CD4-positive, alpha-beta T cell treated with Interleukin-2 at 100 ng/mL for 4 hours (primary cell): ENCODE measurements at regions not wholly inside any gene's neighbourhood (a gene's known extent, or its start where the extent isn't known, plus 50 kb on each side); places are given as distances from the start of the nearest gene placed in this dataset.

Experiments
- DNase-seq: peaks from one replicate; pipeline ENCODE4 v3.0.0-alpha.2; 2020; ENCODE audit warnings: low spot score

DNA sequence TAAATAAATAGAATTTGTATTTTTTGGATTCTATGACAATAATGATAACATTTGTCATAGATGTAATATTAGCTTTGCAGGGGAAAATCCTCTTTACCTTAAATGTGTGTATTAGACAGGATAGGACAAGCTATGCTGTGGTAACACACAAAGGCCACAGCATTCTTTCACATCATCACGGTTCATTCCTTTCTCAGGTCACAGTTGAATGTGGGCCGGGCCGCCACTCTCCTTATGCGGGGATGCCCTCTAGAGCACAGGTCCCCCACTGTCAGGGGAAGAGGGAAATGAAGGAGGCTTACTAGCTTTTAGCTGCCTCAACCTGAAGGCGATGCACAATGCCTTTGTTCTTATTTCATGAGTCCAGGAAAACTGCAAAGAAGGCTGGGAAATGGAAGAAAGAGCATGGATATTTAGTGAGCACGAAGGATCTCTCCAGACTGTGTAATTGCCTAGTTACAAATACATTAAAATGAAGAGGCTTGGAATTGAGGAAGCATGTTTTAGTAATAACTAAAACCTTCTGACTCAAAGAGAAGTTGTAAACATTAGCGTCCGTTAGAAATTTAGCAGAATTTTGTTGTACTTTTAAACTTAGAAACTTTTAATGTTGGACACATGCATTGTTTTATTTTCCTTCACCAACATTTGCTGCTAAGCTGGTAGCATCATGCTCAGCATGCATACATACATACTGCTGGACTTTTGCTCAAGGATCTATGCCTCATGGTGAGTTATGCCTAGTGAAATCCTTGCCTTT is 248.9 kb upstream of the FOXQ1 start:
- DNase-seq: no peak

DNA sequence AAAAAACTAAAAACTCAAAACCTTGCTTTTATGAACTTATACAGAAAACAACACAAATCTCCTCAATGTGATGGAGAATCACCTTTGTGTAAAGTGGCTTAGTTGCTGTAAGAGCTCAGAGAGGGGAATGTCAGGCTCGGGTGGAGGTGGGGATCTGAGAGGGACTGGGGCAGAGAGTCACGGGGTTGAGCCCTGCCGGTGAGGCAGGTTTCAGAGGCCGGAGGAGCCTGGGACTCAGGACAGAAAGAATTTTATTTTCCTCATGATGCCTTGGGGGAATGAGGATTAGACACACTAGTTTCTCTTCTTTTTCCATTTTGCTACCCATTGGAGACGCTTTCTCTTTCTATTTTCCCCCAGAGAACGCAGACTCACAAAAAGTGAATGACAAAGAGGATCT is 252.3 kb upstream of the FOXQ1 start:
- DNase-seq: no peak

GRCh38 chr6:1057490-1058135 is 254.3 kb upstream of the FOXQ1 start:
- no peak for DNase-seq

- DNase-seq: no peak
Observed at GRCh38 chr6:1055015-1055921, 256.6 kb upstream of the FOXQ1 start.

GRCh38 chr6:1054653-1055014 is 257.3 kb upstream of the FOXQ1 start:
- DNase-seq: no peak

DNA sequence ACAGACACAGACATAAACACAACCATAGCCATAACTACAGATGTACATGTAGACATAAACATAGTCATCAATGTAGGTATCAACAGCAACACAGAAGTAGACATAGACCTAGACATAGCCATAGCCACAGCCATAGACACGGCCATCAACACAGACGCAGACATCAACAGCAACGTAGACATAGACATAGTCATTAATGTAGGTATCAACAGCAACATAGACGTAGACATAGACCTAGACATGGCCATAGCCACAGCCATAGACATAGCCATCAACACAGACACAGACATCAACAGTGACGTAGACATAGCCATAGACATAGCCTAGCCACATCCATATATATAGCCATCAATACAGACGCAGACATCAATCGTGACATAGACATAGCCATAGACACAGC is 258.3 kb upstream of the FOXQ1 start:
- DNase-seq: no peak

DNA sequence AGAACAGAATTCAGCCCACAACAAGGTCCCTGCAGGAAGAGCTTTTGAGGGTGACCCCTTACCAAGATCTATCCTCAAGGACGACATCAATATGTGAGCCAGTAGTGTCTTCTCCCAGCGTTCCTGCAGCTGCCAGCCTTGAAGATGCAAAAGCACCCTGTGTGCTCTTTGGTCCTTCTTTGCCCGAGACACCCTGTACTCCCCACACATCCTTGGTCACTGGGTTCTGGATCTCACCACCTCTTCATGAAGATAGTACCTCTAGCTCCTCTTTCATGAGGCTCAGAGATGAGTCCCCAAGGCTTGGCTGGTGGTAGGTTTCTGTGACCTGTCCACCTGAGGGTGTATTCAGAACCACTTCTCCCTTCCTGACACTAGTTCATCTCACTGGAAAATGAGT is 259.6 kb upstream of the FOXQ1 start:
- no peak for DNase-seq

GRCh38 chr6:1049900-1050299 is 262.0 kb upstream of the FOXQ1 start:
- DNase-seq: no peak

DNA sequence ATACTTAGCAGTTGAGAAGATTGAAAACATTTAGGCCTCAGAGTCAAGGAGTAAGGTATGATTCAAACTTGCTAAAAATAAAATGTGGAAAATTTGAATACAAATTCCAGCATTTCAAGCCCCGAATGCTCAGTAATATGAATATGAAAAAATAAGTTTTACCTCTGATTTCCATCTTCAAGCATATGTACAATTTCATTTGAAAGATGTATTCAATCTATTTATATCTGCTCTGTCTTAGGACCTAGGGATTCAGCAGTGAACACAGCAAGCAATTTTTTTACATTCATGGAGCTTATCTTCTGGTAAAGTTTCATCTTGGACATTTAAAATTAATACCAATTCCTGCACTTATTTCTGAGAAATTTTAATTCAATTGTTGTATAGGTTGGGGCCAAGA is 262.7 kb upstream of the FOXQ1 start:
- no peak for DNase-seq

DNA sequence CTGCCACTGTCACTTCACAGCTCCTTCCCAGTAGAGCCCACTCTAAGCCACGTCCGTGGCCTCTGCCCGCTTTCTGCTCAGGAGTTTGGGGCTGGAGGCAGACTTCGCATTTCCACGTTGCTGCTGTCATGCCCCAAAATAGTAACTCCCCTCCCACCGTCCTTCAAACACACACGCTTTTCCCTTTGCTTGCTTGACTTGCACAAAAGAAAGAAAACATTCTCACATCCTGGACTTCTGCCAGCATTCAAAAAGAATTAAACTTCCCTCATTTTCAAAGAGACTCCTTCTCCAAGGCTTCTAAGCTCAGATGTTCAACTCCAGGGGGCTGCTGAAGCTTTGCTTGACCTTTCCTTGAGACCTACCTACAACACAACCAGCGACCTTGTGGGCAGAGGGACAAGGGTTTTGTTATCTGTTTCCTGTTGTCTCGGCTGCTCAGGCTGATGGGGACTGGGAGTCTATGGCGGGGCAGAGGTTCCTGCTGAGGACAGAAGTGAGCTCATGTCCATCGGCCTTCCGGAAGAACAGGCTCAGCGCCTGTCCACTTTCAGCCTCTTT is 263.8 kb upstream of the FOXQ1 start:
- no peak for DNase-seq

DNA sequence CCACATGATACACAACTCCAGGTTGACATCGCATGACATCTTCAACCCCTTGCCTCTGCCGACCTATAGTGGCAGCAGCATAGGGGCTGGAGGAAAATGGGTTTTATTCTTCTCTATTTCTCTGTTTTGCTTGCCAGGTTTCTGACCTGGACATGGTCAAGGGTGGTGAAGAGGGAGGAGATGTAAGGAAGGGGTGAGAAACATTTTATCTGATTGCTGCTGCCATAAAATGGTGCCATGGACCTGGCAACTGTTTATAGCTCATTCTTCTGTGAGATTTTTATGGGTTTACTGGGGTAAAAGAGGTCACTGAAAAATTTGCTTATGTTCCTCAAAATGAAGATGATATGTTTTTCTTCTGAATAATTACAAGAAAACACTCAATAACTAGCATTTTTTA is 266.7 kb upstream of the FOXQ1 start:
- no peak for DNase-seq

GRCh38 chr6:1044040-1044836 is 267.7 kb upstream of the FOXQ1 start:
- no peak for DNase-seq

GRCh38 chr6:1043458-1043836 is 268.5 kb upstream of the FOXQ1 start:
- DNase-seq: no peak

DNA sequence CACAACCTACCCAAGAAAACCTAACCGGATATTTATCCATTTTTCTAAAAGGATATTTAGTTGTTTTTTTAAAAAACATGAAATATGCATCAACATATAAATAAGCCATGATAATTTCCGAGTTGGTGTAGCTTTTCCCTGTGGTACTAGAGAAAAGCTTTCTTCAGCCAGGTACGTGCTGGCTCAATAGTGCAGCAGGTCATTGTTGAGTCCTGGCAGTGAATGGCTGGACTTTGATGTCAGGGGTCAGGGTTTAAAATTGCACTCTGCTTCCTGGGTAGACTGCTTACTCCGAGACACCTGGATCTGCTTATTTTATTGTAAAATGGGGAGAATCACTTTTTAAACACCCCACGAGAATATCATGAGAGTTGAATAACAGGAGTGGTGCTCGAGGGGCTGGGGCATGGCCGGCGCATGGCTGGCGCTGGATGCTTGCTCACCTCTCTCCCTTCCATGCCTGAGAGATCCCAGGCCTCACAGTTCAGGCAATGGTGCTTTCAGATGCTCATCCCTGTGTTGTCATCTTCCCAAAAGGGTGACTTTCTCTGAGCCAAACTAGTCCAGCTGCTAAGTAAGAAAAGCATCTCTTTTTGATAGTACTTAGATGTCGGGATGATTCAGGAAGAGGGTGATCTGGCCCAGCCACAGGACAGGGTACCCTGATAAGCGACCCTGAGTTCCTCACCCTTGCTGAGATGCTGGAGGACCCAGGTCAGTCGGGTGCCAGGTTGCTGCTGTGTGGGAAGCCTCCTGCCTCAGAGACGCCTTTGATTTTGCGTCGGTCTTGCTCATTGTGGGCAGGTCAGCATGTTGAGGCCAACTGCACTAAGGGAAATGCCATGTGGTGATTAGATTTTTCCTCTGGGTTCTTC is 269.1 kb upstream of the FOXQ1 start:
- no peak for DNase-seq

DNA sequence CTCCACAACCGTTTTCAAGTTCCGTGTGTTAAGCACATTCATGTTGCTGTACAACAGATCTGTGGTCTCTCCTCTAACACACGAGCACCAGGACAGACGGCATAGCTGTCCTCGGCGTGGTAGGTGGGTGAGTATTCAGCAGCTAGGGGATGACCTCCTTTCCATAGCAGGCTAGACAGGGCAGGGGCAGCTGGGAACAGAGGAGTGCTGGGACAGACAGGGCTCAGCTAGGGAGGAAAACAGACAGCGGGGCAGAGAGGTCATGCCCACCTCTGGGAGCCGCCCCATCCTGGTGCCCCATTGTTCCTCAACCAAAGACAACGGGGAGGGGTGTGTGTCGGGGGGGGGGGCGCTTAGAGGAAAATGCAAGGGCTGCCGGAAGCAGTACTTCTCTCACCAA is 271.5 kb upstream of the FOXQ1 start:
- no peak for DNase-seq

- DNase-seq: no peak
Observed at GRCh38 chr6:1039746-1040145, 272.2 kb upstream of the FOXQ1 start.

DNA sequence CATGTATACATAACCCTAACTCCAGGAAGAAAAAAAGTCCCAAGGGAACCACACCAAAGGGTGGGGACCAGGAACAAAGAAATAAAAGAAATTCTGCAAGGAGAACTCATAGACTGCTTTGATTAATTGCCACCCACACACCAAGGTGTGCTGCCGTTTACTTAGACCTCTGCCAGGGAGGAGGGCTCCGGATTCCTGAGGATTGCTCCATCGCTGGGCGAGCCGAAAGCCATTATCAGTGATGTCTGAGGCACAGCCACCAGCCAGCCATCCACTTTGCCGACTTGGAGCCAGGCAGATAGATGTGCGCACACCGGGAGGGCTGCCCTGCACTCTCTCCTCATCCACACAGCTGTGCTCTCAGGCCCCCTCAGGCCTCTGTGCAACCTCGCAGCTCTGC is 272.7 kb upstream of the FOXQ1 start:
- DNase-seq: no peak

- DNase-seq: no peak
Observed at GRCh38 chr6:1037430-1038202, 274.3 kb upstream of the FOXQ1 start.

GRCh38 chr6:1035401-1035800 is 276.5 kb upstream of the FOXQ1 start:
- no peak for DNase-seq

DNA sequence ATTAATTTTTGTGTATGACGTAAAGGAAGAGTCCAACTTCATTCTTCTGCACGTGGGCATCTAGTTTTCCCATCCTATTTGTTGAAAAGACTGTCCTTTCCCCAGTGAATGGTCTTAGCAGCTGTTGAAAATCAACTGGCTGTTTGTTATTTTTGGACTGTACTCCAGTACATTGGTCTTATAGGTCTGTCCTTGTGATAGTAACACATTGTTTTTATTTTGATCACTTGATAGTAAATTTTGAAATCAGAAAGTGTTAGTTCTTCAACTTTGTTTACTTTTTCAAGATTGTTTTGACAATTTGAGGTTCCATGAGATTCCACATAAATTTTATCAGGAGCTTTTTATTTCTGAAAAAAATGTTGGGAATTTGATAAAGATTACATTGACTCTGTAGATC is 280.2 kb upstream of the FOXQ1 start:
- DNase-seq: no peak
